Endothelial cell of umbilical vein (primary cell): ENCODE measurements at regions not wholly inside any gene's neighbourhood (a gene's known extent, or its start where the extent isn't known, plus 50 kb on each side); places are given as distances from the start of the nearest gene placed in this dataset.

Source experiments
- EZH2 ChIP-seq: IDR thresholded peaks from 2 replicates; pipeline ENCODE4 v1.6.1; 2012; ENCODE audit warnings: borderline replicate concordance, low read depth, mild to moderate bottlenecking, moderate library complexity, low read length, inconsistent platforms; ENCODE audit not compliant: severe bottlenecking
- POLR2A ChIP-seq: IDR thresholded peaks from 2 replicates; pipeline ENCODE4 v1.6.1; 2012; ENCODE audit warnings: low read depth, mild to moderate bottlenecking, control low read depth, low read length
- POLR2AphosphoS5 ChIP-seq: IDR thresholded peaks from 2 replicates; pipeline ENCODE4 v1.6.1; 2012; ENCODE audit warnings: low read depth, mild to moderate bottlenecking, control low read depth, low read length, moderate library complexity; ENCODE audit not compliant: insufficient read depth
- TF ChIP-seq, protein P1 (sequence below), 2 donors: IDR thresholded peaks; 1 replicate in 1 of 2; 2 replicates in 1 of 2; pipeline ENCODE4 v1.5.1; 2011; ENCODE audit warnings: low read length in 2 of 2, mild to moderate bottlenecking in 2 of 2, moderate library complexity in 2 of 2, control low read depth in 1 of 2, inconsistent platforms in 1 of 2, low read depth in 1 of 2; ENCODE audit not compliant: insufficient read depth in 1 of 2; ENCODE audit errors: extremely low read depth in 1 of 2
- TF ChIP-seq, protein P2 (sequence below): IDR thresholded peaks from 2 replicates; pipeline ENCODE4 v1.6.1; 2011; ENCODE audit not compliant: insufficient read depth, insufficient read length

DNA sequence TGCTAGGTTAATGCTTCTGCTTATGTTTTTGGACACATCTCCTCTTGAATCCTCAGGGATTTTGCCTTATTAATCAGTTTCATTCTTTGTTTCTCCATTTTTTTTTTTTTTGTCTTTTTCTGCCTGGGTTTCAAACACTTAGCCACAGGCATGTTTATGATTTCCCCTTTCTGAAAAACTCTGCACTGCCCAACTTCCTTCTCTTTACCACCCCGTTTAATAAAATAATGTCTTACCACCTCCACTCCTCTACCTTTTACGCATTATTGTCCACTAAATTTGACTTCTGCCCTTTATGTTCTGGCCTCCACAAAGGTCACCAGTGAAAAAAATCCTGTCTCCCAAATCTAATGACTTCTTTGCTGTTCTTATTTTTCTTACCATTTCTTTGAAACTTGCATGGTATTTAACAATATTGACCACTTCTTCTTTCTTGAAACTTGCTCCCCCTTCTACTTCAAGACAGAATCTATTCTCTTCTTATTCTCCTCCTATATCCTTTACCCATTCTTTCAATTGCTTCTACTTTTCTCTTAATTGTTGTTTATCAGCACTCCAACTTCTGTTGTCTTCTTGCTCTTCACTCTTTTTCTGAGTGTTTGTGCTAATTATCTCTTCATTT, 150.3 kb downstream of the TNFSF18 start:
- TF ChIP-seq, protein P1, sequence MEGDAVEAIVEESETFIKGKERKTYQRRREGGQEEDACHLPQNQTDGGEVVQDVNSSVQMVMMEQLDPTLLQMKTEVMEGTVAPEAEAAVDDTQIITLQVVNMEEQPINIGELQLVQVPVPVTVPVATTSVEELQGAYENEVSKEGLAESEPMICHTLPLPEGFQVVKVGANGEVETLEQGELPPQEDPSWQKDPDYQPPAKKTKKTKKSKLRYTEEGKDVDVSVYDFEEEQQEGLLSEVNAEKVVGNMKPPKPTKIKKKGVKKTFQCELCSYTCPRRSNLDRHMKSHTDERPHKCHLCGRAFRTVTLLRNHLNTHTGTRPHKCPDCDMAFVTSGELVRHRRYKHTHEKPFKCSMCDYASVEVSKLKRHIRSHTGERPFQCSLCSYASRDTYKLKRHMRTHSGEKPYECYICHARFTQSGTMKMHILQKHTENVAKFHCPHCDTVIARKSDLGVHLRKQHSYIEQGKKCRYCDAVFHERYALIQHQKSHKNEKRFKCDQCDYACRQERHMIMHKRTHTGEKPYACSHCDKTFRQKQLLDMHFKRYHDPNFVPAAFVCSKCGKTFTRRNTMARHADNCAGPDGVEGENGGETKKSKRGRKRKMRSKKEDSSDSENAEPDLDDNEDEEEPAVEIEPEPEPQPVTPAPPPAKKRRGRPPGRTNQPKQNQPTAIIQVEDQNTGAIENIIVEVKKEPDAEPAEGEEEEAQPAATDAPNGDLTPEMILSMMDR (IDR thresholded peaks at IDR 0.05; ENCODE audit: extremely low read depth in 1 of 2, insufficient read depth in 1 of 2, low read depth in 1 of 2, low read length in 2 of 2), result no peak
- TF ChIP-seq POLR2A, result no peak
- TF ChIP-seq POLR2AphosphoS5, result no peak
- TF ChIP-seq EZH2, result no peak
- TF ChIP-seq, protein P2, sequence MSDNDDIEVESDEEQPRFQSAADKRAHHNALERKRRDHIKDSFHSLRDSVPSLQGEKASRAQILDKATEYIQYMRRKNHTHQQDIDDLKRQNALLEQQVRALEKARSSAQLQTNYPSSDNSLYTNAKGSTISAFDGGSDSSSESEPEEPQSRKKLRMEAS, result no peak
